Esophagus squamous epithelium (tissue), 5 donors: ENCODE measurements at regions not wholly inside any gene's neighbourhood (a gene's known extent, or its start where the extent isn't known, plus 50 kb on each side); places are given as distances from the start of the nearest gene placed in this dataset.

Source experiments
- DNase-seq: peaks from one replicate; lab custom pipeline; 2025; lab: John Stamatoyannopoulos, UW
- H3K27ac ChIP-seq, 4 donors: fragments of 200-600 bp; sonication (generic); one replicate each; pipeline ENCODE4 v1.5.1; 2016 to 2019; ENCODE audit warnings: mild to moderate bottlenecking in 1 of 4
- H3K27me3 ChIP-seq, 4 donors: fragments of 200-600 bp; sonication (generic); 1 replicate in 3 of 4; 2 replicates in 1 of 4; pipeline versions ENCODE4 v1.5.1 to v1.6.0; 2017 to 2021; ENCODE audit warnings: antibody characterized with exemption in 1 of 4
- H3K36me3 ChIP-seq, 3 donors: fragments of 200-600 bp; sonication (generic); one replicate each; pipeline ENCODE4 v1.5.1; 2016 to 2019
- H3K4me1 ChIP-seq, 3 donors: fragments of 200-600 bp; sonication (generic); one replicate each; pipeline ENCODE4 v1.5.1; 2017 to 2019
- H3K4me3 ChIP-seq, 4 donors: fragments of 200-600 bp; sonication (generic); 1 replicate in 3 of 4; 2 replicates in 1 of 4; pipeline ENCODE4 v1.5.1; 2016 to 2019; ENCODE audit warnings: mild to moderate bottlenecking in 2 of 4, moderate library complexity in 1 of 4
- H3K9me3 ChIP-seq, 3 donors: fragments of 200-600 bp; sonication (generic); one replicate each; pipeline ENCODE4 v1.5.1; 2016 to 2019
- POLR2A ChIP-seq, 4 donors: fragments of 450-650 bp; IDR thresholded peaks; one replicate each; pipeline ENCODE4 v1.6.1; 2017; ENCODE audit warnings: antibody characterized with exemption in 4 of 4, mild to moderate bottlenecking in 4 of 4, moderate library complexity in 3 of 4
- WGBS, 2 donors: methylation state at CpG; one replicate each; pipeline ENCODE4 v1.1.5; 2018; 5-methylcytosine and 5-hydroxymethylcytosine counted together
- intact Hi-C: fragments of 100-400 bp; cut with DNase I; formaldehyde crosslinking; loops from one replicate; pipeline ENCODE4 v1.15.0; 2022
- TF ChIP-seq, protein P1 (sequence below), 6 experiments: fragments of 450-650 bp in 4 of 6; fragments of 200-600 bp in 2 of 6; sonication (generic) in 2 of 6; IDR thresholded peaks; one replicate each; pipeline ENCODE4 v1.5.1; 2016 to 2019; ENCODE audit warnings: antibody characterized with exemption in 6 of 6, mild to moderate bottlenecking in 4 of 6, moderate library complexity in 4 of 6
- donor health status: DM: yes; HTN: yes; CAD: no.

DNA sequence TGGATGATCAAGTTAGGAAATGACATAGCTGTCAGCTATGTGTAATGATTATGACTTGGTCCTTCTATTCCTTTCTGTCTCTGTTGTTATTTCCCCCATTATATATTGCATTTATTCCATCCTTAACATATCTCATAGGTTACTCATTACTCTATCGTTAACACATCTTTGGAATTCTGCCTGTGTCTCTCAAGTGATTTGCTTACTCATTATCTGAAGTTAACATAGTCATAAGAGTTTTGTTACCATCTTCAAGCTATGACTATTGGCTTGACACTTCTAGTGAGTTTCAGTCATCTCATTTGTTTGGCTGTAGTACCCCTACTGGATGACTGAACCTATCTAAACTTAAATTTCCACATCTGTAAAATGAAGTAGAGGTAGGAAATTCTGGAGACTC is 286.1 kb upstream of the PPP1R2C start:
- 64 to 72% methylated on average over 1 of the region's 1 CpG for WGBS, 2 donors

DNA sequence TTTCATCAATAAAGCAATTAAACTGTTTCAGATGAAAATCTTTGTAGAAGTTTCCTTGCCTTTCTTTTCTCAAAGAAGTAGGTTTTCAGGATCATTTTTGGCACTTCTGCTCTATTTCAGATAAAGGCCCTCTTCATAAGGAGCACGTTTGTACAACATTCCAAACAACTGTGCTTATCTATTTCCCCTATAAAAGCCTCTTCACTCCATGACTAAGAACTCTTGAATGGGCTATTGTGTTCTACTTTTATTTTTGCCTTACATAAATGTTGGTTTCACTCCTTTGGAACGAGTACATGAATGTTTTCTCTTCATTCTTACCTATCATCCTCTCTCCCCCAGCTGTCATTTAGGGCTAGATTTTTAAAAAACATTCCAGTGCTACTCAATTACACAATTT is 288.0 kb upstream of the PPP1R2C start:
- intact Hi-C loops = no loop called here
- no peaks in the 10 kb centered on the region for H3K27me3 ChIP-seq
- no peaks in the 10 kb centered on the region for H3K4me1 ChIP-seq
- no peak overlapping the region for H3K27ac ChIP-seq
- H3K36me3 ChIP-seq = no peaks in the 10 kb centered on the region
- H3K4me3 ChIP-seq = no peak overlapping the region
- H3K9me3 ChIP-seq = no peaks in the 10 kb centered on the region
- no peak for DNase-seq
- TF ChIP-seq, protein P1, sequence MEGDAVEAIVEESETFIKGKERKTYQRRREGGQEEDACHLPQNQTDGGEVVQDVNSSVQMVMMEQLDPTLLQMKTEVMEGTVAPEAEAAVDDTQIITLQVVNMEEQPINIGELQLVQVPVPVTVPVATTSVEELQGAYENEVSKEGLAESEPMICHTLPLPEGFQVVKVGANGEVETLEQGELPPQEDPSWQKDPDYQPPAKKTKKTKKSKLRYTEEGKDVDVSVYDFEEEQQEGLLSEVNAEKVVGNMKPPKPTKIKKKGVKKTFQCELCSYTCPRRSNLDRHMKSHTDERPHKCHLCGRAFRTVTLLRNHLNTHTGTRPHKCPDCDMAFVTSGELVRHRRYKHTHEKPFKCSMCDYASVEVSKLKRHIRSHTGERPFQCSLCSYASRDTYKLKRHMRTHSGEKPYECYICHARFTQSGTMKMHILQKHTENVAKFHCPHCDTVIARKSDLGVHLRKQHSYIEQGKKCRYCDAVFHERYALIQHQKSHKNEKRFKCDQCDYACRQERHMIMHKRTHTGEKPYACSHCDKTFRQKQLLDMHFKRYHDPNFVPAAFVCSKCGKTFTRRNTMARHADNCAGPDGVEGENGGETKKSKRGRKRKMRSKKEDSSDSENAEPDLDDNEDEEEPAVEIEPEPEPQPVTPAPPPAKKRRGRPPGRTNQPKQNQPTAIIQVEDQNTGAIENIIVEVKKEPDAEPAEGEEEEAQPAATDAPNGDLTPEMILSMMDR (IDR thresholded peaks at IDR 0.05) = no peak
- no peak for TF ChIP-seq POLR2A (IDR thresholded peaks at IDR 0.05)
- 39 to 50% methylated on average over 2 of the region's 2 CpGs for WGBS, 2 donors

More for the DNA sequence above, 286.1 kb upstream of the PPP1R2C start:
- H3K27ac ChIP-seq = no peak overlapping the region
- intact Hi-C loops = no loop called here
- no peak for DNase-seq
- H3K27me3 ChIP-seq = no peaks in the 10 kb centered on the region
- H3K9me3 ChIP-seq = no peaks in the 10 kb centered on the region
- no peak overlapping the region for H3K4me3 ChIP-seq
- no peak for TF ChIP-seq POLR2A (IDR thresholded peaks at IDR 0.05)
- TF ChIP-seq, protein P1 (IDR thresholded peaks at IDR 0.05) = no peak
- H3K4me1 ChIP-seq = no peaks in the 10 kb centered on the region
- H3K36me3 ChIP-seq = no peaks in the 10 kb centered on the region

DNA sequence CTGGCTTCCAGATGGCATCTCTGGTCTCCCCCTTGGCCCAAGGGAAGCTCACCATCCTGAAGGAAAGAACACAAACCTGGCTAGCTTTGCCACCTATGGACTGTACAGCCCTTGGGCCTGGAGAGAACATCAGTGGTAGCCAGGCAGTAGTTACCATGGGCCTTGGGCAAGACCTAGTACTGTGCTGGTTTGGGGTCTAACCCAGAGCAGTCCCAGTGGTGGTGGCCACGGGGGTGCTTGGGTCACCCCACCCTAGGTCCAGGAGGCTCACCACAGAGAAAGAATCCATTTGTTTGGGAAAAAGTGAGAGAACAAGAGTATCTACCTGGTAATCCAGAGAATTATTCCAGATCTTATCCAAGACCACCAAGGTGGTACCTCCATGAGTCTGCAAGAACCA is 290.7 kb upstream of the PPP1R2C start:
- no peak overlapping the region for H3K27ac ChIP-seq
- no peaks in the 10 kb centered on the region for H3K36me3 ChIP-seq
- DNase-seq = no peak
- H3K9me3 ChIP-seq = no peaks in the 10 kb centered on the region
- no peaks in the 10 kb centered on the region for H3K4me1 ChIP-seq
- WGBS, 2 donors = no CpG with 5 or more reads among the region's 1 CpG
- intact Hi-C loops = no loop called here
- no peaks in the 10 kb centered on the region for H3K27me3 ChIP-seq
- H3K4me3 ChIP-seq = no peak overlapping the region
- TF ChIP-seq, protein P1 (IDR thresholded peaks at IDR 0.05) = no peak
- TF ChIP-seq POLR2A (IDR thresholded peaks at IDR 0.05) = no peak

DNA sequence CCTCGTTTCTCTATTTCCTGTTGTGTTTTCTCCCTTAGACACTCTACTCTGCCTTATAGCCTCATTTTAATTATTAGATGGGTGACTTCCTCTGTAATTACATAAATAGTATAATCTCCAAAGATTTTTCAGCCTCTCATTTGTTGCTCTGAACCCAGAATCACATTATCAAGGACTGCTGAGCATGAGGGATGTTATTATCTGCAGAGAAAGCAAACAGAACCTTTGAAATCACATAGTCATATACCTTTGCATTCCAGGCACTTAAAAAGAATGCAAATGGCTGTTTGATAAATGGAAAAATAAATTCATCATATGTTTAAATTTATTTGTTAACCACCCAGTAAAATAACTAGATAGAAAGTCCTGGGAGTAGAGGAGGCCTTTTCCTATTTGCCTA is 305.1 kb upstream of the PPP1R2C start:
- TF ChIP-seq, protein P1 (IDR thresholded peaks at IDR 0.05) = no peak
- no peak for TF ChIP-seq POLR2A (IDR thresholded peaks at IDR 0.05)
- H3K27ac ChIP-seq = no peak overlapping the region
- no peaks in the 10 kb centered on the region for H3K9me3 ChIP-seq
- 52 to 75% methylated on average over 1 of the region's 1 CpG for WGBS, 2 donors
- no peak for DNase-seq
- H3K4me3 ChIP-seq = no peak overlapping the region
- H3K36me3 ChIP-seq = no peaks in the 10 kb centered on the region
- no peaks in the 10 kb centered on the region for H3K27me3 ChIP-seq
- H3K4me1 ChIP-seq = no peaks in the 10 kb centered on the region
- intact Hi-C loops = no loop called here

DNA sequence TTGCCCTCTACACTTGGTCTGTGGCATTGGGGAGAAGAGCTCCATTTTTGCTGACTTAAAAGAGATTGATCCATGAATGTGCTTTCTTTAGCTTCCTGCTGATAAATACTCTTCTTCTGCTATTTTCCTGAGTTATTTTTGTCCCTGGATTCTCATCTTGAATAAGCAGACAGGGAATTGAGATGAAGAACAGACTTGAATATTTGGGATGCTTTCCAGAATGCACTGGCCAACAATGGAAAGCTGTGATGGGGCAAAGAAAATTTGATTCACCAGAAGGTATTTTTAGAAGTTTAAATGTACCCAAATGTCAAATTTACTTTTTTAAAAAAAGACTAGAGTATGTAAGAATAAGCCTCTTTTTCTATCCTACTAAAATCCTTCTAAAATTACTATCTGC is 309.9 kb upstream of the PPP1R2C start:
- DNase-seq = no peak
- H3K4me3 ChIP-seq = no peak overlapping the region
- no peaks in the 10 kb centered on the region for H3K27me3 ChIP-seq
- intact Hi-C loops = no loop called here
- H3K27ac ChIP-seq = no peak overlapping the region
- no peaks in the 10 kb centered on the region for H3K9me3 ChIP-seq
- no peaks in the 10 kb centered on the region for H3K4me1 ChIP-seq
- no peak for TF ChIP-seq POLR2A (IDR thresholded peaks at IDR 0.05)
- TF ChIP-seq, protein P1 (IDR thresholded peaks at IDR 0.05) = no peak
- H3K36me3 ChIP-seq = no peaks in the 10 kb centered on the region
